Left cardiac atrium (tissue), 2 donors: ENCODE measurements at regions not wholly inside any gene's neighbourhood (a gene's known extent, or its start where the extent isn't known, plus 50 kb on each side); places are given as distances from the start of the nearest gene placed in this dataset.

Experiments
- microRNA-seq, 2 donors: library from miRNA; unstranded; fragments of <30 nt; microRNA quantifications; one replicate each; pipeline ENCODE4 v1.2.0, GENCODE V29; 2020
- donor health status: DM: no; HTN: yes; CAD: no; lungs with severe emphysema.
- donor health status: DM: yes; HTN: yes; CAD: no.

Small RNA genes in the stretch of these regions (microRNA-seq; reads per million reads assigned to microRNA genes)
- 0 reads per million in 2 donors for gene MIR378G
